ENCODE measurements at regions not wholly inside any gene's neighbourhood (a gene's known extent, or its start where the extent isn't known, plus 50 kb on each side); places are given as distances from the start of the nearest gene placed in this dataset.
"Not testable (repeated sequence)": the region's sequence is repeated elsewhere in the genome, so short reads cannot be mapped to it uniquely, and the experiment has no call there.

GRCh38 chr3:146382386-146382785 lies 87.0 kb downstream of the PLSCR2 start:
- DNase-seq, result no peak

GRCh38 chr3:146380046-146380445 lies 89.3 kb downstream of the PLSCR2 start:
- no peak for DNase-seq

- no peak for DNase-seq
Observed at GRCh38 chr3:146375219-146375618, 94.1 kb downstream of the PLSCR2 start.

GRCh38 chr3:146374146-146374545 lies 95.2 kb downstream of the PLSCR2 start:
- no peak for DNase-seq

- DNase-seq, result no peak
Observed at GRCh38 chr3:146371902-146372301, 97.5 kb downstream of the PLSCR2 start.

- no peak for DNase-seq
Observed at GRCh38 chr3:146368882-146369523, 100.4 kb downstream of the PLSCR2 start.

- no peak for DNase-seq
Observed at GRCh38 chr3:146359841-146360240, 108.9 kb upstream of the PLSCR4 start.

GRCh38 chr3:146354421-146354820 lies 103.5 kb upstream of the PLSCR4 start:
- not testable (repeated sequence) for DNase-seq

GRCh38 chr3:146350852-146351251 lies 99.9 kb upstream of the PLSCR4 start:
- no peak for DNase-seq

GRCh38 chr3:146345900-146346299 lies 95.0 kb upstream of the PLSCR4 start:
- no peak for DNase-seq

GRCh38 chr3:146343551-146343950 lies 92.6 kb upstream of the PLSCR4 start:
- no peak for DNase-seq

- no peak for DNase-seq
Observed at GRCh38 chr3:146342989-146343388, 92.1 kb upstream of the PLSCR4 start.

GRCh38 chr3:146339349-146339748 lies 88.4 kb upstream of the PLSCR4 start:
- no peak for DNase-seq

- DNase-seq, result no peak
Observed at GRCh38 chr3:146337991-146338390, 87.1 kb upstream of the PLSCR4 start.

GRCh38 chr3:146335386-146335785 lies 84.5 kb upstream of the PLSCR4 start:
- DNase-seq, result no peak

- no peak for DNase-seq
Observed at GRCh38 chr3:146334151-146334550, 83.2 kb upstream of the PLSCR4 start.

- DNase-seq, result no peak
Observed at GRCh38 chr3:146331967-146332366, 81.1 kb upstream of the PLSCR4 start.

GRCh38 chr3:146326875-146327543 lies 76.1 kb upstream of the PLSCR4 start:
- DNase-seq, result peak; percentile 37

GRCh38 chr3:146325170-146325569 lies 74.3 kb upstream of the PLSCR4 start:
- DNase-seq, result no peak

- no peak for DNase-seq
Observed at GRCh38 chr3:146322216-146322817, 71.4 kb upstream of the PLSCR4 start.

- no peak for DNase-seq
Observed at GRCh38 chr3:146314871-146315270, 64.0 kb upstream of the PLSCR4 start.

GRCh38 chr3:146313746-146314111 lies 62.8 kb upstream of the PLSCR4 start:
- no peak for DNase-seq

GRCh38 chr3:146313031-146313745 lies 62.3 kb upstream of the PLSCR4 start:
- no peak for DNase-seq

GRCh38 chr3:146308682-146309081 lies 57.8 kb upstream of the PLSCR4 start:
- no peak for DNase-seq
